Loucy (cell line): ENCODE measurements at regions not wholly inside any gene's neighbourhood (a gene's known extent, or its start where the extent isn't known, plus 50 kb on each side); places are given as distances from the start of the nearest gene placed in this dataset.

Experiments
- CTCF ChIP-seq: fragments of 200-600 bp; sonication (generic); conservative IDR thresholded peaks from 2 replicates; pipeline ENCODE4 v1.5.1; 2014; ENCODE audit warnings: mild to moderate bottlenecking, antibody characterized with exemption, low read length
- EZH2phosphoT487 ChIP-seq: fragments of 200-600 bp; IDR thresholded peaks from 2 replicates; pipeline ENCODE4 v1.6.1; 2018; ENCODE audit warnings: antibody characterized with exemption, mild to moderate bottlenecking, moderate library complexity, borderline replicate concordance

- TF ChIP-seq CTCF (no peak), EZH2phosphoT487 (no peak)
Observed at GRCh38 chr1:38332649-38333310, 286.2 kb upstream of the POU3F1 start.
